Testis (tissue), 2 donors: ENCODE measurements at regions not wholly inside any gene's neighbourhood (a gene's known extent, or its start where the extent isn't known, plus 50 kb on each side); places are given as distances from the start of the nearest gene placed in this dataset.

Experiments
- POLR2A ChIP-seq: fragments of 450-650 bp; IDR thresholded peaks from one replicate; pipeline ENCODE4 v1.6.1; 2017; ENCODE audit warnings: antibody characterized with exemption, mild to moderate bottlenecking, moderate library complexity
- TF ChIP-seq, protein P1 (sequence below), 3 experiments: fragments of 450-650 bp in 2 of 3; fragments of 200-600 bp in 1 of 3; sonication (generic) in 1 of 3; IDR thresholded peaks; one replicate each; pipeline ENCODE4 v1.5.1; 2016 to 2019; ENCODE audit warnings: antibody characterized with exemption in 3 of 3, mild to moderate bottlenecking in 2 of 3, moderate library complexity in 1 of 3

DNA sequence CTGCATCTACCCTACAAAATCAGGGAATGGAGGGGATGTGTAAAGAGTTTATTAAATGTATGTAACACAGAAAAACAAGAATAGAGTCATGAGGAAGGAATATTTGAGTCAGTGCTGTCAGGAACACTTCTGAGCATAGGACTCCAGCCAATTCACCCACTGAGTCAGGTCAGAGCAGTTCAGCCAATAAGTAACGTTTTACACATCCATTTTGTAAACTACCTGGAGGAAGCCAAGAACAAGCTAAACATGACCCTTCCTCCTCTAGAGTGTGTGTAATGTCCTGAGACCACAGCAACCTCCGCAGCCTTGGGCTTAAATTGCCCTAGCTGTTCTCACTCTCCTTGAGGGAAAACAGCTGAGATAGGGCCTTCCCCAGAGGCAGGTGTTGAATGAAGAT is 691.5 kb upstream of the LRRN3 start:
- TF ChIP-seq, protein P1, sequence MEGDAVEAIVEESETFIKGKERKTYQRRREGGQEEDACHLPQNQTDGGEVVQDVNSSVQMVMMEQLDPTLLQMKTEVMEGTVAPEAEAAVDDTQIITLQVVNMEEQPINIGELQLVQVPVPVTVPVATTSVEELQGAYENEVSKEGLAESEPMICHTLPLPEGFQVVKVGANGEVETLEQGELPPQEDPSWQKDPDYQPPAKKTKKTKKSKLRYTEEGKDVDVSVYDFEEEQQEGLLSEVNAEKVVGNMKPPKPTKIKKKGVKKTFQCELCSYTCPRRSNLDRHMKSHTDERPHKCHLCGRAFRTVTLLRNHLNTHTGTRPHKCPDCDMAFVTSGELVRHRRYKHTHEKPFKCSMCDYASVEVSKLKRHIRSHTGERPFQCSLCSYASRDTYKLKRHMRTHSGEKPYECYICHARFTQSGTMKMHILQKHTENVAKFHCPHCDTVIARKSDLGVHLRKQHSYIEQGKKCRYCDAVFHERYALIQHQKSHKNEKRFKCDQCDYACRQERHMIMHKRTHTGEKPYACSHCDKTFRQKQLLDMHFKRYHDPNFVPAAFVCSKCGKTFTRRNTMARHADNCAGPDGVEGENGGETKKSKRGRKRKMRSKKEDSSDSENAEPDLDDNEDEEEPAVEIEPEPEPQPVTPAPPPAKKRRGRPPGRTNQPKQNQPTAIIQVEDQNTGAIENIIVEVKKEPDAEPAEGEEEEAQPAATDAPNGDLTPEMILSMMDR (IDR thresholded peaks at IDR 0.05): no peak
- no peak for TF ChIP-seq POLR2A
